ENCODE measurements at regions not wholly inside any gene's neighbourhood (a gene's known extent, or its start where the extent isn't known, plus 50 kb on each side); places are given as distances from the start of the nearest gene placed in this dataset.

- Histone ChIP-seq H3K27ac (no peak overlapping the region), H3K36me3 (no peaks in the 10 kb centered on the region), H3K4me1 (replicated peaks) (no peaks in the 10 kb centered on the region), H3K4me3 (no peak overlapping the region), H3K9me3 (no peaks in the 10 kb centered on the region), H3K27me3 (replicated peaks; ENCODE audit: insufficient read depth) (no peaks in the 10 kb centered on the region)
- TF ChIP-seq POLR2A (IDR thresholded peaks at IDR 0.05) (no peak), CTCF (IDR thresholded peaks at IDR 0.05) (no peak)
- 58% methylated on average over 3 of the region's 3 CpGs for WGBS
- intact Hi-C loops (cut with DNase I), result no loop called here
- DNase-seq (ENCODE audit: low spot score), result no peak
These were observed 100.5 kb upstream of the SLC22A23 start for GRCh38 chr6:3557336-3557735.

DNA sequence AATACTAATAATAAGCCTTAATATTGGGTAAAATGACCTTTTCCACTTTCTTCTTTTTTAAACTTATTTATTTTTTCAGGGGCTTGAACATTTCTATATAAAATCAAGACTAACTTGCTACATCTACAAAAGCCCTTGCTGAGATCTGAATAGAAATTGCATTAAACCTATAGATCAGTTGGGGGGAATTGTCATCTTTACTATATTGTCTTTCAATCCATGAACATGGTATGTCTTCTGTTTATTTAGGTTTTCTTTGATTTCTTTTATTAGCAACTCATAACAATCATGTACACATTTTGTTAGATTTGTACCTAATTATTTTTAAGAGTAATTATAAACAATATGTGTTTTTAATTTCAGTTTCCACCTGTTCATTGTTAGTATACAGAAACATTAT, 96.4 kb upstream of the SLC22A23 start:
- TF ChIP-seq CTCF (IDR thresholded peaks at IDR 0.05) (no peak), POLR2AphosphoS5 (IDR thresholded peaks at IDR 0.05) (no peak)
- Histone ChIP-seq H3K36me3 (no peaks in the 10 kb centered on the region), H3K9me3 (no peaks in the 10 kb centered on the region), H3K27ac (no peak overlapping the region), H3K4me1 (replicated peaks) (no peaks in the 10 kb centered on the region), H3K27me3 (replicated peaks; ENCODE audit: insufficient read depth) (no peaks in the 10 kb centered on the region), H3K4me3 (no peak overlapping the region)
- intact Hi-C loops (cut with DNase I), result no loop called here
- DNase-seq (ENCODE audit: low spot score), result no peak

GRCh38 chr6:3551716-3552511, 95.1 kb upstream of the SLC22A23 start:
- intact Hi-C loops (cut with DNase I), result no loop called here
- H3K4me3 ChIP-seq, result no peak overlapping the region
- no peak overlapping the region for H3K27ac ChIP-seq
- TF ChIP-seq CTCF (IDR thresholded peaks at IDR 0.05), result no peak
- TF ChIP-seq POLR2AphosphoS5 (IDR thresholded peaks at IDR 0.05), result no peak
- no peak for TF ChIP-seq POLR2A (IDR thresholded peaks at IDR 0.05)
- 88% methylated on average over 5 of the region's 5 CpGs for WGBS
- H3K9me3 ChIP-seq, result no peaks in the 10 kb centered on the region
- no peaks in the 10 kb centered on the region for H3K27me3 ChIP-seq (replicated peaks; ENCODE audit: insufficient read depth)
- DNase-seq (ENCODE audit: low spot score), result no peak
- no peaks in the 10 kb centered on the region for H3K36me3 ChIP-seq
- H3K4me1 ChIP-seq (replicated peaks), result no peaks in the 10 kb centered on the region

- DNase-seq (ENCODE audit: low spot score), result no peak
- TF ChIP-seq POLR2A (IDR thresholded peaks at IDR 0.05) (no peak), CTCF (IDR thresholded peaks at IDR 0.05) (no peak), POLR2AphosphoS5 (IDR thresholded peaks at IDR 0.05) (no peak)
- intact Hi-C loops (cut with DNase I), result no loop called here
- Histone ChIP-seq H3K4me1 (replicated peaks) (no peaks in the 10 kb centered on the region), H3K27me3 (replicated peaks; ENCODE audit: insufficient read depth) (no peaks in the 10 kb centered on the region), H3K36me3 (no peaks in the 10 kb centered on the region), H3K4me3 (no peak overlapping the region), H3K27ac (no peak overlapping the region), H3K9me3 (no peaks in the 10 kb centered on the region)
- 84% methylated on average over 7 of the region's 7 CpGs for WGBS
These were observed 92.6 kb upstream of the SLC22A23 start for GRCh38 chr6:3549314-3549940.

- Histone ChIP-seq H3K4me3 (no peak overlapping the region), H3K27ac (no peak overlapping the region), H3K36me3 (no peaks in the 10 kb centered on the region), H3K4me1 (replicated peaks) (no peaks in the 10 kb centered on the region), H3K27me3 (replicated peaks; ENCODE audit: insufficient read depth) (no peaks in the 10 kb centered on the region), H3K9me3 (no peaks in the 10 kb centered on the region)
- no peak for TF ChIP-seq CTCF (IDR thresholded peaks at IDR 0.05)
- no peak for TF ChIP-seq POLR2AphosphoS5 (IDR thresholded peaks at IDR 0.05)
- no peak for TF ChIP-seq POLR2A (IDR thresholded peaks at IDR 0.05)
- no peak for DNase-seq (ENCODE audit: low spot score)
- WGBS, result 66% methylated on average over 2 of the region's 2 CpGs
- intact Hi-C loops (cut with DNase I), result no loop called here
These were observed 89.3 kb upstream of the SLC22A23 start for GRCh38 chr6:3546121-3546520.

Data from prostate gland (tissue), 2 donors.